ENCODE measurements at regions not wholly inside any gene's neighbourhood (a gene's known extent, or its start where the extent isn't known, plus 50 kb on each side); places are given as distances from the start of the nearest gene placed in this dataset.
A peak's percentile ranks its signal among the peaks of the same experiment; 100 is the strongest.

DNA sequence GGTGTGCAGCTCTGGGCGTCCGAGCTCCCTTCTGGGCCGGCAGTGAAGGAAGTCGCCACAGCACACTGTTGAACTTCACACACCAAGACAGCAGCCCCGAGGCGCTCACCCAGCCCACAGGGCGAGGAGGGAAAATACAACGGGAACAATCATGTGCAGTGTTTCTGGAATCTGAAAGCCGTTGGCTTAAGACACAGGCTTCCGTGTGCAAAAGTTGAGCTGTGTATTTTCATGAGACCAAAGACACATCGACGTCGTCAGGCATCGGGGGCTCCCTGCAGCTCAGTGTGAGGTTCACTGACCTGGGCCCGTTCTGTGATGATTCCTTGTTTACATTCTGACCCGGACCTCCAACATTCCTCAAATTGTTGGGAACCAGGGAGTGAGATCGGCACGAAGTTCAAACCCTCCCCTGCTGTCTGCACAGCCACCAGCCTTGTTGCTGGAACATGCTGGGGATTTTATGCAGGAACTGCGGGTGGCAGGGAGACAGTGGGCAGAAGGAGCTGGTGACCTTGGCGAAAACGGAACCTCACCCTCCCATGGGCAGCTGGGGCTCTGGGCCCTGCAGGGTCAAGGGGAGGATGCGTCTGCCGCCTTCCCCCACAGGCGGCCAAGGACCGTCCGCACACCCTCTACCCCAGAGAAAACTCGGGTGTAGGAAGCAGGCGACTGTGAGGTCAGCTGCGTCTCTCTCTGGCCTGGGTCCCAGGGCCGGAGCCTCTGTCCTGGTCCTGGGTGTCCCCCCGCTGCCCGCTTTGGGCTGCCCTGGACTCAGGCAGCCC, 72.2 kb downstream of the METRNL start:
- H3K4me3 ChIP-seq, result no peak overlapping the region
- H3K4me1 ChIP-seq (ENCODE audit: low read depth), result no peaks in the 10 kb centered on the region
- no peak for ATAC-seq
- intact Hi-C loops (cut with DNase I, micrococcal nuclease), result no loop called here
- no peaks in the 10 kb centered on the region for H3K9me3 ChIP-seq
- DNase-seq, result no peak
- no peaks in the 10 kb centered on the region for H3K36me3 ChIP-seq (ENCODE audit: low read depth)
- TF ChIP-seq, protein P1, sequence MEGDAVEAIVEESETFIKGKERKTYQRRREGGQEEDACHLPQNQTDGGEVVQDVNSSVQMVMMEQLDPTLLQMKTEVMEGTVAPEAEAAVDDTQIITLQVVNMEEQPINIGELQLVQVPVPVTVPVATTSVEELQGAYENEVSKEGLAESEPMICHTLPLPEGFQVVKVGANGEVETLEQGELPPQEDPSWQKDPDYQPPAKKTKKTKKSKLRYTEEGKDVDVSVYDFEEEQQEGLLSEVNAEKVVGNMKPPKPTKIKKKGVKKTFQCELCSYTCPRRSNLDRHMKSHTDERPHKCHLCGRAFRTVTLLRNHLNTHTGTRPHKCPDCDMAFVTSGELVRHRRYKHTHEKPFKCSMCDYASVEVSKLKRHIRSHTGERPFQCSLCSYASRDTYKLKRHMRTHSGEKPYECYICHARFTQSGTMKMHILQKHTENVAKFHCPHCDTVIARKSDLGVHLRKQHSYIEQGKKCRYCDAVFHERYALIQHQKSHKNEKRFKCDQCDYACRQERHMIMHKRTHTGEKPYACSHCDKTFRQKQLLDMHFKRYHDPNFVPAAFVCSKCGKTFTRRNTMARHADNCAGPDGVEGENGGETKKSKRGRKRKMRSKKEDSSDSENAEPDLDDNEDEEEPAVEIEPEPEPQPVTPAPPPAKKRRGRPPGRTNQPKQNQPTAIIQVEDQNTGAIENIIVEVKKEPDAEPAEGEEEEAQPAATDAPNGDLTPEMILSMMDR (IDR thresholded peaks at IDR 0.05), result no peak

DNA sequence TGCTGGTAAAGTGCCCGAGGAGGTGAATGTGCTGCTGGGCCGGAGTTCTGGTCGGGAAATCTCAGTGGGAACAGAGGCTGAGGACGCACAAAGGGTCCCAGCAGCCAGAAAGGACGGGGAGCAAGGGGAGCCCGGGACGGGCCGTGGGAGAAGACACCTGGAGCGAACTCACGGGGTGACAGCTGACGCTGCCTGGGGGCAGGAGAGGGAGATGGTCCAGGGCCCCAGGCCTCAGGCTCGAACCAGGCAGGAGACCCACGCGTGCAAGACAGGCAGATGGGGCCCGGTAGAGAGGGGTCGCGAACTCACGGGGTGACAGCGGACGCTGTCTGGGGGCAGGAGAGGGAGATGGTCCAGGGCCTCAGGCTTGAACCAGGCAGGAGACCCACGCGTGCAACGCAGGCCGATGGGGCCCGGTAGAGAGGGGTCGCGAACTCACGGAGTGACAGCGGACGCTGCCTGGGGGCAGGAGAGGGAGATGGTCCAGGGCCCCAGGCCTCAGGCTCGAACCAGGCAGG, 72.9 kb downstream of the METRNL start:
- intact Hi-C loops (cut with DNase I, micrococcal nuclease), result no loop called here
- Histone ChIP-seq H3K36me3 (ENCODE audit: low read depth) (no peaks in the 10 kb centered on the region), H3K4me1 (ENCODE audit: low read depth) (no peaks in the 10 kb centered on the region), H3K4me3 (no peak overlapping the region), H3K9me3 (no peaks in the 10 kb centered on the region)
- ATAC-seq, result no peak
- TF ChIP-seq, protein P1 (IDR thresholded peaks at IDR 0.05), result no peak
- DNase-seq, result no peak

DNA sequence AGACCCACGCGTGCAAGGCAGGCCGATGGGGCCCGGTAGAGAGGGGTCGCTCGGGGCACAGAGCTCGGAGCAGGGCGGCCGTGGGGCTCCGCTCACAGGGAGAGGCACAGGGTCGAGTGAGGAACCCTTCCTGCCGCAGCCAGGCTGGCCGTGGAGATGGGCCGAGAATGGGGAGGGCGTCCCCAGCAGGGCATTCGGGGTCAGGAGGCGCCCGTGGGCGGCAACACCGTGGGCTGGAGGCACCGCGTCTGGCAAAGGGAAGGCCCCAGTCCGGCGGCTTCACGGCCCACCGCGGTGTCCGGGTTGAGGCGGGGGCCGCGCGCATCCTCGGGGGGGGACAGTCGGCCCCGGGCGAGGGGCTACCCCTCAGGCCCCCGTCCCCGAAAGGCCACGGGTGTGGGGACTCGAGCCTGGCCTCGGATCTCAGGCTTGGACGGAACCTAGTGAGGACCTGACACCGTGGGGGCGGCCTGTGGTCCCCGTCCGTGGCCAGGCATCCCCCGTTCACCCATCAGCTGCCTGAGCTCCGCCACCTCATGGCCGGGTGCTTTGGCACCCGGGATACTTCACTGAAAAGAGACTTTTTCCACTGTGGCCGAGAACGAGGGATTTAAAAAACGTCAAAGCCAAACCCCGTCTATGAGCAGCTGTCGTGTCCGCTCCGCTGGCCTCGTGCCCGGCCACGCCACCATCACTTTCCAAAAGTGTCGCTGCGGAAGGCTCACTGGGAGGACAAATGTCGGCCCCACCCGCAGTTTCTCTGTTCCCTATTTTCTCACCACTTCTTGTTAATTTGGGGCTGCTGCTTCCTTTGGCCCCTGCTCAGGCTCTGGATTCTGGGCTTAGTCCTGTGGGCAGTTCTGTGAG, 73.6 kb downstream of the METRNL start:
- H3K4me1 ChIP-seq (ENCODE audit: low read depth), result no peaks in the 10 kb centered on the region

DNA sequence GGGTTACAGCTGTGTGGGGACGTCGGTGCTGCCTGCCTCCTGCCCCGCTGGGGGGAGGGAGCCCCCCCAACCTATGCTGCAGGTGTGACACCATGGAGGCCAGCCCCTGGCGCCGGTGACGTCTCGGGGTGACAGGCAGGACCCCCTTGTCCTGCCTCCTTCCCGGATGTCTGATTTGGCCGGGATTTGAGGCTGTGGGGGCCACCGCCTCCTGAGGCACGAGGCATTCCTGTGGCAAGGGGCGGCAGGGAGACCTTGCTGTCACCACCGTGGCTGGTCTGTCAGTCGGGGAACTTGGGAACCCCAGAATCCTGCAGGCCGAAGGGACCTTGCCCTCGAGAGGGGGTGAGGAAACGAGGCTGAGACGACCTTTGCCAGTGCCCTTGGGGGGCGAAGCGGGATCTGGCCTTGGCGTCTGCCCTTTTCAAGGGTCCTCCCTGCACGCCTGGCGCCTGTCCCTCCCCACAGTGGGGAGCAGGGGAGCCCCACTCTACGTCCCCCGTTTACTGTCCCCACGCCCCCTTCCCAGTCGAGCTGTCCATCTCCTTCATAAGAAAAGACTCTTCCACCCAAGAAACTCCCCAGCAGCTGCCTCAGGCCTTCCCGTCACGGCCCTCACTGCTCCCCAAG, 74.4 kb downstream of the METRNL start:
- TF ChIP-seq, protein P1 (IDR thresholded peaks at IDR 0.05), result no peak
- H3K9me3 ChIP-seq, result no peaks in the 10 kb centered on the region
- H3K4me1 ChIP-seq (ENCODE audit: low read depth), result no peaks in the 10 kb centered on the region
- intact Hi-C loops (cut with DNase I, micrococcal nuclease), result no loop called here
- DNase-seq (no peak), ATAC-seq (no peak)
- no peaks in the 10 kb centered on the region for H3K36me3 ChIP-seq (ENCODE audit: low read depth)
- no peak overlapping the region for H3K4me3 ChIP-seq

More for the DNA sequence above, 73.6 kb downstream of the METRNL start:
- Histone ChIP-seq H3K4me3 (no peak overlapping the region), H3K36me3 (ENCODE audit: low read depth) (no peaks in the 10 kb centered on the region), H3K9me3 (no peaks in the 10 kb centered on the region)
- ATAC-seq (no peak), DNase-seq (peak in 1 of 3 donors; percentile 45)
- TF ChIP-seq, protein P1 (IDR thresholded peaks at IDR 0.05), result no peak
- intact Hi-C loops (cut with DNase I, micrococcal nuclease), result no loop called here

DNA sequence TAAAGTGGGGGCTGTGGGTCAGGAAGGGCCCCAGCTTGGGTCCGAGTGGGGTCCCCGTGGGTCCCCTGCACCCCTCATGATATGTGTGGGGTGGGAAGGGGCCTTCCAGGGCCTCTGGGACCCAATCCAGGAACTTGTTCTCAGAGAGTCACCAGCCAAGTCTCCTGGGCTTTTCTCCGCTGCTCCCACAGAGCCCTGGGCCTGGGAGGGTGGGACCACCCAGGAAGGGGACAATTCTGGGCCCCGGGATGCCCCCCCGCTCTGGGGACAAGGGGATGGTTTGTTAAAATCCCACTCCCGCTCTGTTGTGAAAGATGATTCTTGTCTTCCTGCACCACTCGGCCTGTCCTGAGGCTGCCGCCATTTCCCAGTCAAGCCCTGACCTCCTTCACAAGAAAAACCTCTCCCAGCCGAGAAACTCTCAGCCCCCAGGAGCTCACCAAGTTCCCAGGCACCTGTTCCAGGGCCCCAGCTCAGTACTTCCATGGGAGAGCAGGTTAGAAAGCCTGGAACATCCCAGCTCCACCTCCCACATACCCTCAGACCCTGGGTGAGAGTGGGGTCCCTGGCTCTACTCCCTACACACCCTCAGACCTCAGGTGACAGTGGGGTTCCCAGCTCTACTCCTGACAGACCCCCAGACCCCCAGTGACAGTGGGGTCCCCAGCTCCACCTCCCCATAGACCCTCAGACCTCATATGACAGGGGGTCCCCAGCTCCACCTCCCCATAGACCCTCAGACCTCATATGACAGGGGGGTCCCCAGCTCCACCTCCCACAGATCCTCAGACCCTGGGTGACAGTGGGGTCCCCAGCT, 75.1 kb downstream of the METRNL start:
- ATAC-seq, result no peak

More for the DNA sequence above, 75.1 kb downstream of the METRNL start:
- H3K4me1 ChIP-seq (ENCODE audit: low read depth), result no peaks in the 10 kb centered on the region
- H3K4me3 ChIP-seq, result no peak overlapping the region
- DNase-seq, result no peak
- no peaks in the 10 kb centered on the region for H3K9me3 ChIP-seq
- no peaks in the 10 kb centered on the region for H3K36me3 ChIP-seq (ENCODE audit: low read depth)
- intact Hi-C loops (cut with DNase I, micrococcal nuclease), result no loop called here
- TF ChIP-seq, protein P1 (IDR thresholded peaks at IDR 0.05), result no peak
